A549 (cell line): ENCODE measurements at regions not wholly inside any gene's neighbourhood (a gene's known extent, or its start where the extent isn't known, plus 50 kb on each side); places are given as distances from the start of the nearest gene placed in this dataset.

Experiments
- ATAC-seq, 2 experiments: fragments of 200-7000 bp in 1 of 2; fragments of >200 bp in 1 of 2; cut with Nextera tagmentation in 1 of 2; cut with Tn5 transposase in 1 of 2; 3 replicates each; pipeline versions ENCODE4 v1.8.0 to v1.9.1; 2018 to 2020; ENCODE audit warnings: mild to moderate bottlenecking in 1 of 2, moderate library complexity in 1 of 2
- CTCF ChIA-PET: fragments of 300-600 bp; sonication (Branson Sonifier 250); formaldehyde crosslinking; extraction: SDS; loops from one replicate; lab custom pipeline; 2021; ENCODE audit warnings: antibody characterized with exemption, inconsistent platforms; lab: Yijun Ruan, JAX
- POLR2A ChIA-PET: fragments of 350-600 bp; formaldehyde crosslinking; extraction: SDS; loops from one replicate; lab custom pipeline; 2021; ENCODE audit warnings: antibody characterized with exemption, inconsistent platforms; lab: Yijun Ruan, JAX
- DNase-seq, 2 experiments: peaks; one replicate each; pipeline versions ENCODE4 v3.0.0 to v3.0.0-alpha.2; 2011 to 2016; ENCODE audit warnings: low read depth in 1 of 2, low spot score in 1 of 2
- FAIRE-seq: peaks from 2 replicates; lab custom pipeline; 2011; peaks lifted over from hg19 to GRCh38; lab: Jason Lieb, UNC
- H3K27ac ChIP-seq, 2 experiments: fragments of >200 bp; sonication (Bioruptor Twin); formaldehyde crosslinking; 3 replicates each; pipeline ENCODE4 v1.5.1; 2016 to 2017
- H3K4me1 ChIP-seq: fragments of >200 bp; sonication (Bioruptor Twin); formaldehyde crosslinking; 3 replicates; pipeline ENCODE4 v1.6.1; 2016
- H3K4me2 ChIP-seq: fragments of >200 bp; sonication (Bioruptor Twin); formaldehyde crosslinking; 3 replicates; pipeline ENCODE4 v1.6.1; 2016
- H3K4me3 ChIP-seq: fragments of >200 bp; sonication (Bioruptor Twin); formaldehyde crosslinking; 3 replicates; pipeline ENCODE4 v1.5.1; 2016
- H3K9me3 ChIP-seq: fragments of >200 bp; sonication (Bioruptor Twin); formaldehyde crosslinking; 3 replicates; pipeline ENCODE4 v1.6.1; 2016
- CBX8 ChIP-seq: fragments of 200-600 bp; sonication (generic); IDR thresholded peaks from 2 replicates; pipeline ENCODE4 v1.6.1; 2016
- CEBPB ChIP-seq, 2 experiments: fragments of >200 bp in 1 of 2; sonication (Bioruptor Twin) in 1 of 2; formaldehyde crosslinking in 1 of 2; IDR thresholded peaks; 2 replicates each; pipeline ENCODE4 v1.6.1; 2012 to 2016
- CHD2 ChIP-seq: fragments of 150-350 bp; IDR thresholded peaks from 2 replicates; pipeline ENCODE4 v1.6.1; 2014; ENCODE audit warnings: low read length; ENCODE audit not compliant: partially characterized antibody
- EHF ChIP-seq: fragments of 250-450 bp; sonication (Bioruptor Pico); IDR thresholded peaks from 2 replicates; pipeline ENCODE4 v1.5.0; 2020; ENCODE audit warnings: mild to moderate bottlenecking
- EHMT2 ChIP-seq: fragments of 200-600 bp; sonication (generic); IDR thresholded peaks from 2 replicates; pipeline ENCODE4 v1.6.1; 2016; ENCODE audit warnings: antibody characterized with exemption, low read depth, mild to moderate bottlenecking, moderate library complexity
- GATA3 ChIP-seq: IDR thresholded peaks from 2 replicates; pipeline ENCODE4 v1.6.1; 2012; ENCODE audit warnings: borderline replicate concordance
- HDAC2 ChIP-seq: fragments of 200-600 bp; sonication (generic); IDR thresholded peaks from 2 replicates; pipeline ENCODE4 v1.6.1; 2016
- HES2 ChIP-seq: fragments of >200 bp; sonication (Bioruptor Twin); formaldehyde crosslinking; IDR thresholded peaks from 2 replicates; pipeline ENCODE4 v1.6.1; 2016
- HMGXB4 ChIP-seq: fragments of 250-450 bp; sonication (Bioruptor Pico); IDR thresholded peaks from 2 replicates; pipeline ENCODE4 v1.5.0; 2021; ENCODE audit warnings: mild to moderate bottlenecking, moderate library complexity, borderline replicate concordance
- HOXA7 ChIP-seq: fragments of 250-450 bp; sonication (Bioruptor Pico); IDR thresholded peaks from 2 replicates; pipeline ENCODE4 v1.5.0; 2020; ENCODE audit warnings: mild to moderate bottlenecking, moderate library complexity
- JUNB ChIP-seq: fragments of >200 bp; sonication (Bioruptor Twin); formaldehyde crosslinking; IDR thresholded peaks from 2 replicates; pipeline ENCODE4 v1.6.1; 2016
- KDM5A ChIP-seq: fragments of 200-600 bp; sonication (generic); IDR thresholded peaks from 2 replicates; pipeline ENCODE4 v1.6.1; 2016; ENCODE audit warnings: antibody characterized with exemption, mild to moderate bottlenecking
- MAFK ChIP-seq: fragments of 450-650 bp; IDR thresholded peaks from 2 replicates; pipeline ENCODE4 v1.6.1; 2014; ENCODE audit not compliant: partially characterized antibody
- MAX ChIP-seq: IDR thresholded peaks from 2 replicates; pipeline ENCODE4 v1.6.1; 2012
- MAZ ChIP-seq: fragments of 150-350 bp; IDR thresholded peaks from 2 replicates; pipeline ENCODE4 v1.6.1; 2014; ENCODE audit warnings: antibody characterized with exemption, low read depth, low read length, borderline replicate concordance
- RAD21 ChIP-seq, 2 experiments: fragments of >200 bp in 1 of 2; sonication (Bioruptor Twin) in 1 of 2; formaldehyde crosslinking in 1 of 2; IDR thresholded peaks in 1 of 2; conservative IDR thresholded peaks in 1 of 2; 2 replicates in 1 of 2; 3 replicates in 1 of 2; pipeline ENCODE4 v1.6.1; 2012 to 2018; ENCODE audit warnings: inconsistent platforms in 1 of 2
- RCOR1 ChIP-seq: fragments of 150-350 bp; IDR thresholded peaks from 2 replicates; pipeline ENCODE4 v1.6.1; 2014; ENCODE audit warnings: antibody characterized with exemption, low read length, low read depth
- SREBF2 ChIP-seq: fragments of 450-650 bp; IDR thresholded peaks from 2 replicates; pipeline ENCODE4 v1.6.1; 2014; ENCODE audit warnings: mild to moderate bottlenecking, moderate library complexity
- TFCP2L1 ChIP-seq: fragments of 250-450 bp; sonication (Bioruptor Pico); IDR thresholded peaks from 2 replicates; pipeline ENCODE4 v1.5.0; 2021; ENCODE audit warnings: mild to moderate bottlenecking
- TP53 ChIP-seq: fragments of 250-450 bp; sonication (Bioruptor Pico); IDR thresholded peaks from 2 replicates; pipeline ENCODE4 v1.5.0; 2021; ENCODE audit warnings: mild to moderate bottlenecking, moderate library complexity
- USF2 ChIP-seq: fragments of 450-650 bp; IDR thresholded peaks from 2 replicates; pipeline ENCODE4 v1.6.1; 2014; ENCODE audit warnings: antibody characterized with exemption
- WGBS: methylation state at CpG from one replicate; pipeline ENCODE4 v1.1.6; 2017; ENCODE audit errors: missing lambda C conversion rate; 5-methylcytosine and 5-hydroxymethylcytosine counted together

- CTCF ChIA-PET = no interaction called here
- H3K27ac ChIP-seq = no peak overlapping the region
- 15% methylated on average over 8 of the region's 8 CpGs for WGBS
- TF ChIP-seq TFCP2L1 = no peak
- TF ChIP-seq MAFK = peak; percentile 58
- TF ChIP-seq EHMT2 = no peak
- ATAC-seq (peak in 1 of 2 experiments; percentile 23; a peak in 1 of 6 replicates), FAIRE-seq (no peak), DNase-seq (peak in 1 of 2 experiments; percentile 5)
- POLR2A ChIA-PET = no interaction called here
- H3K9me3 ChIP-seq = 0 out of 3 replicates have a peak, but pooled peaks cover 3% of the 10 kb centered on the region
- H3K4me2 ChIP-seq = peak overlapping the region; percentile 53
- H3K4me1 ChIP-seq = no peaks in the 10 kb centered on the region
- no peak overlapping the region for H3K4me3 ChIP-seq
Observed at GRCh38 chr16:74169687-74170376, 126.8 kb upstream of the PSMD7 start.

- ChIA-PET POLR2A (no interaction called here), CTCF (no interaction called here)
- no peak overlapping the region for H3K4me2 ChIP-seq
- no peak overlapping the region for H3K27ac ChIP-seq
- FAIRE-seq = no peak
- DNase-seq = no peak
- no peak for ATAC-seq
- TF ChIP-seq MAZ = no peak
- no peak for TF ChIP-seq GATA3
- TF ChIP-seq JUNB = no peak
- TF ChIP-seq HES2 = no peak
- TF ChIP-seq RCOR1 = no peak
- no peak overlapping the region for H3K4me3 ChIP-seq
- 0 out of 3 replicates have a peak, but pooled peaks cover 3% of the 10 kb centered on the region for H3K9me3 ChIP-seq
- 50% methylated on average over 3 of the region's 3 CpGs for WGBS
- no peaks in the 10 kb centered on the region for H3K4me1 ChIP-seq
Observed at GRCh38 chr16:74169066-74169465, 127.5 kb upstream of the PSMD7 start.

GRCh38 chr16:74168445-74168844, 128.2 kb upstream of the PSMD7 start:
- Histone ChIP-seq H3K4me2 (no peak overlapping the region), H3K4me3 (no peak overlapping the region), H3K9me3 (0 out of 3 replicates have a peak, but pooled peaks cover 3% of the 10 kb centered on the region), H3K27ac (no peak overlapping the region), H3K4me1 (no peaks in the 10 kb centered on the region)
- ChIA-PET POLR2A (no interaction called here), CTCF (no interaction called here)
- TF ChIP-seq KDM5A (no peak), RCOR1 (no peak), HOXA7 (no peak), EHF (CRISPR knock-in tag) (no peak), CBX8 (no peak), SREBF2 (no peak), HDAC2 (no peak), CEBPB (IDR thresholded peaks at IDR 0.05) (no peak), TP53 (CRISPR knock-in tag) (no peak), TFCP2L1 (no peak), HMGXB4 (CRISPR knock-in tag) (no peak), MAZ (no peak), HES2 (no peak), MAFK (no peak), CHD2 (no peak), MAX (no peak), RAD21 (conservative IDR thresholded peaks at IDR 0.05 in 1 of 2, IDR thresholded peaks at IDR 0.05 in 1 of 2) (no peak), USF2 (no peak)
- FAIRE-seq (no peak), ATAC-seq (no peak), DNase-seq (no peak)
- WGBS = 15% methylated on average over 1 of the region's 1 CpG
